DOHH2 (cell line): ENCODE measurements at regions not wholly inside any gene's neighbourhood (a gene's known extent, or its start where the extent isn't known, plus 50 kb on each side); places are given as distances from the start of the nearest gene placed in this dataset.

ENCODE experiments used
- H3F3A ChIP-seq: fragments of 200-600 bp; sonication (generic), shearing (Covaris generic); 2 replicates; pipeline ENCODE4 v1.6.0; 2016; ENCODE audit warnings: antibody characterized with exemption, mild to moderate bottlenecking; ENCODE audit not compliant: control insufficient read depth, insufficient read depth
- H3K27ac ChIP-seq: fragments of 200-600 bp; sonication (generic); 2 replicates; pipeline ENCODE4 v1.5.1; 2014; ENCODE audit warnings: low read depth, mild to moderate bottlenecking, low read length, moderate library complexity
- H3K27me3 ChIP-seq: fragments of 200-600 bp; sonication (generic); 2 replicates; pipeline ENCODE4 v1.6.1; 2014; ENCODE audit warnings: mild to moderate bottlenecking, low read length, mixed read lengths; ENCODE audit not compliant: control insufficient read depth
- H3K36me3 ChIP-seq: fragments of 200-600 bp; sonication (generic); 2 replicates; pipeline ENCODE4 v1.6.1; 2014; ENCODE audit warnings: mild to moderate bottlenecking, low read length, moderate library complexity, mixed read lengths; ENCODE audit not compliant: control insufficient read depth
- H3K4me1 ChIP-seq: fragments of 200-600 bp; sonication (generic); 2 replicates; pipeline ENCODE4 v1.6.1; 2014; ENCODE audit warnings: mild to moderate bottlenecking, low read length, mixed read lengths; ENCODE audit not compliant: control insufficient read depth
- H3K4me2 ChIP-seq: fragments of 200-600 bp; sonication (generic); 2 replicates; pipeline ENCODE4 v1.6.0; 2014; ENCODE audit warnings: mild to moderate bottlenecking, low read length, moderate library complexity
- H3K4me3 ChIP-seq: fragments of 200-600 bp; sonication (generic); 2 replicates; pipeline ENCODE4 v1.5.1; 2014; ENCODE audit warnings: mild to moderate bottlenecking, low read length, mixed read lengths
- H3K79me2 ChIP-seq: fragments of 200-600 bp; sonication (generic); 2 replicates; pipeline ENCODE4 v1.6.1; 2014; ENCODE audit warnings: mild to moderate bottlenecking, low read length, mixed read lengths; ENCODE audit not compliant: control insufficient read depth
- H3K9me2 ChIP-seq: fragments of 200-600 bp; sonication (generic); replicated peaks from 2 replicates; pipeline ENCODE4 v1.6.1; 2014; ENCODE audit warnings: mild to moderate bottlenecking, low read length, mixed read lengths; ENCODE audit not compliant: control insufficient read depth
- H3K9me3 ChIP-seq: fragments of 200-600 bp; sonication (generic); 2 replicates; pipeline ENCODE4 v1.6.1; 2014; ENCODE audit warnings: antibody characterized with exemption, low read length, mixed read lengths; ENCODE audit not compliant: control insufficient read depth, insufficient read depth
- H4K20me1 ChIP-seq: fragments of 200-600 bp; sonication (generic); 2 replicates; pipeline ENCODE4 v1.6.0; 2014; ENCODE audit warnings: low read depth, mild to moderate bottlenecking, antibody characterized with exemption, low read length, moderate library complexity; ENCODE audit not compliant: control insufficient read depth, insufficient read depth
- CTCF ChIP-seq: fragments of 200-600 bp; sonication (generic); IDR thresholded peaks from one replicate; pipeline ENCODE4 v1.5.1; 2014; ENCODE audit warnings: antibody characterized with exemption, mild to moderate bottlenecking, low read depth, low read length; ENCODE audit not compliant: poor library complexity, severe bottlenecking
- EZH2phosphoT487 ChIP-seq: fragments of 200-600 bp; sonication (generic); IDR thresholded peaks from 2 replicates; pipeline ENCODE4 v1.6.1; 2017; ENCODE audit warnings: borderline replicate concordance, mild to moderate bottlenecking, antibody characterized with exemption, low read length, moderate library complexity, mixed read lengths

DNA sequence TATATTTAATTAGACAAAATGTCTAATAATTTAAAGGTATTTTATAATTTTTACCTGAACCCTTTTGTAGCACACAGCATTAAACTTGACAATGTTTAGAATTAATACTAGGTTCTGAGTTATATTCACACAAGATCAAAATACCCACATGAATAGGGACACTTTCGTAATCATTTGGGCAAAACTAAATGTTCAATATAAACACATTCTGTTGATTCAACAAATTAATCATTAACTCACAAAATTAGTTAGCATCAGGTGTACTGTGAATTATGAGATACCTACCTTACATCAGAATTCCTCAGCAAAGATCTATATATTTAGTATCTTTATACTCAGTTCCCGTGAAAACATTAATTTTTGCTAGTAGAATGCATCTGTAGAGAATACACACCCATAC lies 481.5 kb upstream of the MANEA start:
- Histone ChIP-seq H3K36me3 (no peaks in the 10 kb centered on the region), H4K20me1 (no peaks in the 10 kb centered on the region), H3K4me2 (no peak overlapping the region), H3K9me2 (no peaks in the 10 kb centered on the region), H3K79me2 (no peaks in the 10 kb centered on the region), H3K4me3 (no peak overlapping the region), H3K27me3 (no peaks in the 10 kb centered on the region), H3K27ac (no peak overlapping the region), H3K4me1 (no peaks in the 10 kb centered on the region), H3K9me3 (no peaks in the 10 kb centered on the region), H3F3A (no peaks in the 10 kb centered on the region)
- TF ChIP-seq EZH2phosphoT487, result no peak
- TF ChIP-seq CTCF, result no peak

- H3K9me3 ChIP-seq, result no peaks in the 10 kb centered on the region
- no peak for TF ChIP-seq CTCF
- TF ChIP-seq EZH2phosphoT487, result no peak
- no peaks in the 10 kb centered on the region for H3K27me3 ChIP-seq
- no peaks in the 10 kb centered on the region for H3K79me2 ChIP-seq
- no peaks in the 10 kb centered on the region for H4K20me1 ChIP-seq
- no peak overlapping the region for H3K4me3 ChIP-seq
- no peaks in the 10 kb centered on the region for H3F3A ChIP-seq
- no peak overlapping the region for H3K4me2 ChIP-seq
- H3K36me3 ChIP-seq, result no peaks in the 10 kb centered on the region
- no peak overlapping the region for H3K27ac ChIP-seq
- no peaks in the 10 kb centered on the region for H3K4me1 ChIP-seq
- H3K9me2 ChIP-seq, result no peaks in the 10 kb centered on the region
These were observed 477.9 kb upstream of the MANEA start for GRCh38 chr6:95099410-95099809.

DNA sequence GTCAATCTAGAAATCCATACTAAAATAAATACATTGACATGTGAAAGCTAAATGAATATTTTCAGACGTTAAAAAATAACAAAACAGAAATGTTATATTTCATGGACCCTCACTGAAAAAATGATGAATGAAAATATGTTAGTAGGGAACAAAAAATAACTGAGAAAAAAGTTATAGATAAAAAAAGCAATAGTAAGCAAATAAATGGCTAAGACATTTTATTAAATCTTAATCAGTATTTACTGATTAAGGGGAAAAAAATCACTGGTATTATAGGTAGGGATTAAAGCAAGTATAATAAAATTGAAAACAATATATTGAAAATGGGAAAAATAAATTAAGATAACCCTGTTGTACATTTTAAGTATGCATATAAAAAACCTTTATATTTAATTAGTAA lies 468.1 kb upstream of the MANEA start:
- TF ChIP-seq EZH2phosphoT487 (no peak), CTCF (no peak)
- Histone ChIP-seq H3K4me1 (no peaks in the 10 kb centered on the region), H3K9me2 (no peaks in the 10 kb centered on the region), H3K27ac (no peak overlapping the region), H4K20me1 (no peaks in the 10 kb centered on the region), H3K4me3 (no peak overlapping the region), H3K36me3 (no peaks in the 10 kb centered on the region), H3F3A (no peaks in the 10 kb centered on the region), H3K79me2 (no peaks in the 10 kb centered on the region), H3K9me3 (no peaks in the 10 kb centered on the region), H3K4me2 (no peak overlapping the region), H3K27me3 (no peaks in the 10 kb centered on the region)

- no peaks in the 10 kb centered on the region for H3F3A ChIP-seq
- TF ChIP-seq CTCF, result no peak
- no peak for TF ChIP-seq EZH2phosphoT487
- no peaks in the 10 kb centered on the region for H3K9me2 ChIP-seq
- no peak overlapping the region for H3K4me2 ChIP-seq
- H3K36me3 ChIP-seq, result no peaks in the 10 kb centered on the region
- no peaks in the 10 kb centered on the region for H4K20me1 ChIP-seq
- no peak overlapping the region for H3K4me3 ChIP-seq
- no peaks in the 10 kb centered on the region for H3K4me1 ChIP-seq
- no peaks in the 10 kb centered on the region for H3K9me3 ChIP-seq
- no peaks in the 10 kb centered on the region for H3K79me2 ChIP-seq
- no peaks in the 10 kb centered on the region for H3K27me3 ChIP-seq
- H3K27ac ChIP-seq, result no peak overlapping the region
These were observed 466.6 kb upstream of the MANEA start for GRCh38 chr6:95110767-95111166.
